Stimulated activated CD4-positive, alpha-beta T cell treated with anti-CD3 and anti-CD28 coated beads, Interleukin-15, amount 100 ng/mL, for 48 hours (primary cell): ENCODE measurements at regions not wholly inside any gene's neighbourhood (a gene's known extent, or its start where the extent isn't known, plus 50 kb on each side); places are given as distances from the start of the nearest gene placed in this dataset.
"Not testable (repeated sequence)": the region's sequence is repeated elsewhere in the genome, so short reads cannot be mapped to it uniquely, and the experiment has no call there.

ENCODE experiments used
- DNase-seq, 2 donors: peaks; one replicate each; pipeline ENCODE4 v3.0.0-alpha.2; 2020; ENCODE audit warnings: low read depth in 2 of 2

DNA sequence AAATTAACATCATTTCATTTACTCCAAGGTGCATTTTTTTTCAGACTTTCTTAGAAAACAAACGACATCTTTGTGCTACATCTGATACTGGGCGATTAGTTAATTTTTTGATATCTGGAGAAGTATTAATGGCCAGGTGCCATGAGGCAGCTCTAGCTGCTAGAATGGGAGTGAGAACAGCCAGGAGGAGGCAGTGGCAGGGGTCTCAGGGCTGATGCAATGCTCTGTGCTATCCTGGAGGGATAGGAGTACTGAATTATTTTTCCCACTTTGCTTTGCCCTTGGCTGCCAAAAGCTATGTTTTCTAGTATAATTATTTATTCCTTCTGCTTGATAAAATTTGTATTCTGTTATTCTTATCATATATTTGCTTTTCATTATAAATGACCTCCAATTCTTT, 133.6 kb upstream of the NOX3 start:
- no peak for DNase-seq

DNA sequence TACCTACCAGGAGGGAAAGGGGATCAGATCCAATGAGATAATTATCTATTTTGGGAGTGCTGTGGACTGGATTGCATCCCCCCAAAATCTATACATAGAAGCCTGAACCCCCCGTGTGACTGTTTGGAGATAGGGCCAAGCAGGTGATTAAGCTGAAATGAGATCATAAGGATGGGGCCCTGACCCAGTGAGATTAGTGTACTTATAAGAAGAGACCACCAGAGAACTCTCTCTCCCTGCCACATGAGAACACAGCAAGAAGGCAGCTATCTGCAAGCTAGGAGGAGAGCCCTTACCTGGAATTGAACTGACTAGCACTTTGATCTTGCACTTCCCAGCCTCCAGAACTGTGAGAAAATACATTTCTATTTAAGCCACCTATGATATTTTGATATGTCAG, 132.2 kb upstream of the NOX3 start:
- no peak for DNase-seq

- no peak for DNase-seq
These were observed 130.5 kb upstream of the NOX3 start for GRCh38 chr6:155586090-155586489.

DNA sequence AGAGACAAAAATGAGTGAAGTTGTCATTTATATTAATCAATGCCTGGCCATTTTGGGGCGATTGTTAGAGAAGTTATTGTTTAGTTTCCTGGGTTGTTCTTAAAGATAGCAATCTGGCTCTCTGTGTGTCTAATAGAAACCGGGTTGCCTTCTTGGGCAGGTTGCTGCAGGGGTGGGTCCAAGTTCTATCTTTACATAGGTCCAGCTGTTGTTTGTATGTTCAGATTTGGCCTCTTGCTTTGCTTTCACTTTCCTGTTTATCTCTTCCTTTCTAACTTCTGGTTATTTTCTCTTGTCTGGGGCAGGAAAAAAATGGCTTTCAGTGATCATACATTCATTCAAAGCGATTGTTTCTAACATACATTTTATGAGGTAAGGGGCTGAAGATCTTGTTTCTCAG, 128.4 kb upstream of the NOX3 start:
- no peak for DNase-seq

DNA sequence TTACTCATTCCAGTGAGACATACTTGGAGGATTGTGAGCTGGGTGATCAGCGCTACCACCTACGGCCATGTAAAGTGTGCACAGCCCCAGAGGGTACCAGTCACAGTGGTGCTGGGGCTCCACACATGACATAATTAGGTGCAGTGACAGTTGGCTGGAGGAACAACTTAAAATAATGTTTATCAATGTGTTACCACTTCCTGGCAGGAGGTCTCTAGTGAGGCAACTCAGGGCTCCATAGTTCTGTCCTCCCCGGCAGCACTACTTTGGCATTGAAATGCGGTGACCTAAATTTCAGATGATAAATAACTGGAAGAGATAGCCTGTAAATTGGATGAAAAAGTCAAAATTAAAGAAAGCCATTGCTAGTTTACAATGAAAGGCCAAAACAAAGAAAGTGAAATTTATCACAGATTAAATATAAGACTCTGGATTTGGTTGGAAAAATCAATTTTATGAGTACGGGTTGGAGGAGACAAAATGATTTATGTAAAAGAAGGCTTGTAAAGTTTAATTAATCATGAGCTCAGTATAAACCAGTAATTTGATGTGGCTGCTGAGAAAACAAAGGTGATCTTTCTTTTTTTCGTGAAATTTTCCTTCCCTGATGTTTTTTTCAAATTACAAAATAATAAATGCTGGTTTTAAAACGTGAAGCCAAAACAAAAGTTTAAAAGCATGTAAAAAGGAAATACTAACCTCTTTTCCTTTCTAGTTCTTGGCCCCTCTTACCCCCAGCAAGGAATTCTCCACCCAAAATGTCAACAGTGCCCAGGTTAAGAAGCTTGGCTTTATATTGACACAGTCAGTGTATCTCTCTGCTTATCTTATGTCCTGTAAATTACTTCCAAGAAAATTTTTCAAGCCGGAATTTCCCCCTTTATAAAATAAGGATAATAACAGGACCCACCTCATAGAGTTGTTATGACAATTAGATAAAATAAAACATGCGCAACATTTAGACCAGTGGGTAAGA, 126.7 kb upstream of the NOX3 start:
- no peak for DNase-seq

DNA sequence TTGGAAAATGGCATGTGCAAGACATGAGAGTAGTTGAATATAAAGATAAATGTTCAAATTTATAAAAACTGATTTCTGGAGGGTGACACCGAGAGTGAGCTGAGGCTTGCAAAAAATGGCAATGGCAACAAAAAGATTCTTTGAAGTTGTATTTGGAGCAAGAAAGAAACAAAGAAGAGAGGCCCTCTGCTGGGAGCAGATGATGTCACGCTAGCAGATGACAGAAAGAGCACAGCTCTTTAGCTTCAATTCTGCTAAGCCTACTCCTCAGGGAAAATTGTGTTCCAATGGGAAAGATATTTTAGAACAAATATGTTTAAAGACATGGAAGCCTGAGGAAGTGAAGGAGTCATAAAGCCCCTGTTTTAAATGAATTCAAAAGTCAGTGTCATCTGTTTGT, 125.3 kb upstream of the NOX3 start:
- DNase-seq, result no peak

DNA sequence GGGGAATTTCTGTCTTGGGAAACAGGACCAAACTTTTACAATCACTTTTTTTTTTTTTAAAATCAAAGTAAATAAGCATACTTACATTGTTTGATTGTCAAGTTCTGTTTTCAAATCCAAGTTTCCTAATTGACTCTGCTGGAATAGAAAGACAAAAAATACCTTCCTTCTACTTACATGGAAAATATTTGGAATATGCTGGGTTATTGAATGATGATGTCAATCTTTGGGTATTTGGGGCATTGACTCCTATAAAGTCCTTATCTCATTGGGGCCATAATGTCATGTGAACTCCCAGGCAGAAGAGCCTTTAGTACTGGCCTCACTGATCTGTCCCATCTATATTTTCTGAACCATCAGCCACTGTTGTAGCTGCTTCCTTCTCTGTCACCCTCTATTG, 122.6 kb upstream of the NOX3 start:
- no peak for DNase-seq

DNA sequence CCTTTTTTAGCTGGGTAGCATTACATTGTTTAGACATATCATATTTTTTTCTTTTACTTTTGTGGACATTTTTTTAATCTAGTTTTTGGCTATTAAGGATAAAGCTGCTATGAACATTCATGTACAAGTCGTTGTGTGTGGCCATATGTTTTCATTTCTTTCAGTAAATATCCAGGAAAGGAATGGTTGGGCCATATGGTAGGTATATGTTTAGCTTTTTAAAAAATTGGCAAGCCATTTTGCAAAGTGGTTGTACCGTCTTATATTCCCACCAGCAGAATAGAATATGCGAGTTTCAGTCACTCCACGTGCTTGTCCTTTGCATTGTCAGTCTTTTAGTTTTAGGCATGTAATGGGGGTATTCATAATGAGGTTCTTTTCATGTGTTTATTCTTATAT, 106.3 kb upstream of the NOX3 start:
- DNase-seq, result no peak

GRCh38 chr6:155561257-155561965, 105.8 kb upstream of the NOX3 start:
- no peak for DNase-seq

- DNase-seq, result no peak
These were observed 94.3 kb upstream of the NOX3 start for GRCh38 chr6:155549928-155550327.

DNA sequence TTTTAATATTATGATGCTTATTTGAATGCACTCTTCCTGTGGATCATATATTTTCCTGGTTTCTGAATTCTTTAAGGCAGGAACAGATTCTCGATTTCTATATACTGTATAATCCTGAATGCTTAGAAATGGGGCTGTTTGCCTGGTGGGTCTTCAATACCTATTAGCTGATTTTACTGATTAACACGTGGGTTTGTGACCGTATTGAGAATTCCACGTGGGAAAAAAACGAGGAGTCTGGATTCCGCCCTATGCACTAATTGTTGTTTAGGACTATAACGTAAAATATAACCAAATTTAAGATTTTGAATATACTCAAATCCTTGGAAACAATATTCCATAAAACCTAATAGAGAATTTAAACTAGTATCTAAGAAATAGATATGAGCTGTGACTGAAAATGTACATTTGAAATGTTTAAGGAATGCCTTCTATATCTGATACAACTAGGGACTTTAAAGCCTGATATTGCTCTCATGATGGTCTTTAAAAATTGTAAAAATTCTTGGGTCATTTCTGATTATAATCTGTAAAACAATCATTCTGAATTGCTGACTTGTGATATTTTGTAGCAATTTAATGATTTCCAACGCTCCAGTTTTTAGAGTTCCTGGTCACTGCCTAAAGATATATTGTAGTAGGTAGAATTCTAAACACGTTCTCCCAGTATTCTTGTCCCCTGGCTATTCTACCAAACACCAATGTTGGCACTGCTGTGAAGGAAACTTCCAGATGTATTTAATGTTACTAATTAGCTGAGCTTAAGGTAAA, 93.6 kb upstream of the NOX3 start:
- no peak for DNase-seq

DNA sequence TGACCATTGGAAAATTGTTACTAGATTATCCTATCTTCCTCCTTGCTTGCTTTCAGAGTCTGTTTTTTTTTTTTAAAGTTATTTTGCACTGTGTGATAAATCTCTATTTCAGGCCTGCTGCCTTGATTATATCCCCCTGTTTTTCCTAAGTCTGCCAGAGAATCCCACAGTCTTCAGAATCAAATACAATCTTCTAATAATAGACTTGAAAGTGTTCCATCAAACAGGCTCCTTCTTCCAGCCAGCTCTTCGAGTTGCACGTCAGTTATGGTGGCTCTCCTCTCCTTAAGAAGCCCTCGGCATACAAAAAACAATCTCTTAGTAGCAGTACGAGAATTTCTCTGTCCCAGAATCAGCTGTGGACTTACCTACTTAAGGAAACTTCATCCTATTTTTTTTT, 92.9 kb upstream of the NOX3 start:
- no peak for DNase-seq

DNA sequence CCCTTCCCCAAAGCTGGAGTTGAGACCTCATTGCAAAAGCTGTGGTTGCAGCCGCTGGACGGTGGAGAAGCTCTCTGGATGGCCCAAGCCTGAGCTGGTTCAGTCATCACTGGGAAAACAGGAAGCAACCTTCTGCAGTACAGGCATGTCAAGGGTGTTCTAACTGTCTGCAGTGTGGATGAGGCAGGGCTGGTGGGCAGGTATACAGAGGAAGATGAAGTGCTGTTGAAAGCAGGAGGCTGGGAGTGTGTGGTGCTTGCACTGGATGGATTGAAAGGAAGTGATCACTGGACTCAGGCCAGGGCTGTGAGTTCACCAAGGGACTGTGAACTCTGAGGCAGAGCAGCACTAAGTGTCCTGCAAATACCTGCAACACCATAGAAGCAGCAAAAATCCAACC, 89.0 kb upstream of the NOX3 start:
- DNase-seq, result no peak

GRCh38 chr6:155543166-155543847, 87.7 kb upstream of the NOX3 start:
- no peak for DNase-seq

GRCh38 chr6:155542036-155542435, 86.4 kb upstream of the NOX3 start:
- no peak for DNase-seq

GRCh38 chr6:155538708-155539390, 83.2 kb upstream of the NOX3 start:
- DNase-seq, result no peak

GRCh38 chr6:155534678-155535077, 79.0 kb upstream of the NOX3 start:
- DNase-seq, result no peak

DNA sequence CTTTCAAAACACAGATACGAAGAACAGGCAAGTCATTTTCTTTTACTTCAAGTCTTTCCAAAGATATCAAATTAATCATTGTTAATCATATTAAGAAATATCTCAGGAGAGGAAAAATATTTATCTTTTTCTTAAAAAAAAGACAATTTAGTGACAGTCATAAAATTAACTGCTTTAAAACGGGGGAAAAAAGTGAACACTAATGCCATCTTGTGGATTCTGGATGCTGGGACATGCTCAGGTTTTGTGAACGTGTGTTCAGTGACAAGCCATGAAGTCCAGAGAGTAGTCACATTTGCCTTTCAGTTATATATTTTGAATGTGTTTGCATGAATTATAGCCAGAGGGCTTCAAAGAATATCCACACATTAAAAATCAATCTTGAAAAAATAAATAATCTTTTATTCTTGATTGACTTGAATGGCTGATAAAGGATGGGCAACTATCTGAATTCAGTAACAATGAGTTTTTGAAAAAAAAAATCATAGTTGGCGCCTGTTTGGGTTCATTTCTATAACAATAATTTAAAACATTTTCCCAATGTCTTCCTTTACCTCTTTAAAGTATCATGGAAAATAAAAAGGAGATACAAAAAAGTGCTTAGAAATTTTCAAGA, 74.7 kb upstream of the NOX3 start:
- DNase-seq, result no peak

- not testable (repeated sequence) for DNase-seq
These were observed 74.2 kb upstream of the NOX3 start for GRCh38 chr6:155529814-155530213.

GRCh38 chr6:155528982-155529453, 73.4 kb upstream of the NOX3 start:
- DNase-seq, result no peak

DNA sequence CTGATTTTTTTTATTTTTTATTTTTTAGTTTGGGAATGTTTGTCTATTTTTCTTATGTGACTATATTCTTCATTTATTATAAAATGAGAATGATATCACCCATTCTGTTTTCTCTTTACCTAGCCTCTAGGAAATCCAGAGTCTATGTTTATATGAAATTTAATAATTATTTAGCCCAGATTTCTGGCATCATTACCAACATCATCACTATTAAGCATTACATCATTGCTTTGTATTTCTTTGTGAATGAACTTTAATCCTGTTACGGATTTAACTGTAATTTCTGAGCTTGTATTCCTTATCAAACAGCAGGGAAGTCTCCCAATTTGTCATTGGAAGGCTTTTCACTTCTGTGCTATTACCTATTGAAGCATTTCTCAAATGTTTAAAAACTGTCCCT, 72.7 kb upstream of the NOX3 start:
- DNase-seq, result no peak
